HG02981 (cell line): ENCODE measurements at regions not wholly inside any gene's neighbourhood (a gene's known extent, or its start where the extent isn't known, plus 50 kb on each side); places are given as distances from the start of the nearest gene placed in this dataset.

Experiments used
- ATAC-seq: cut with Tn5 transposase; IDR thresholded peaks from one replicate; pipeline ENCODE4 v1.9.1; 2021; ENCODE audit warnings: mild to moderate bottlenecking, moderate library complexity; ENCODE audit not compliant: unreplicated experiment

DNA sequence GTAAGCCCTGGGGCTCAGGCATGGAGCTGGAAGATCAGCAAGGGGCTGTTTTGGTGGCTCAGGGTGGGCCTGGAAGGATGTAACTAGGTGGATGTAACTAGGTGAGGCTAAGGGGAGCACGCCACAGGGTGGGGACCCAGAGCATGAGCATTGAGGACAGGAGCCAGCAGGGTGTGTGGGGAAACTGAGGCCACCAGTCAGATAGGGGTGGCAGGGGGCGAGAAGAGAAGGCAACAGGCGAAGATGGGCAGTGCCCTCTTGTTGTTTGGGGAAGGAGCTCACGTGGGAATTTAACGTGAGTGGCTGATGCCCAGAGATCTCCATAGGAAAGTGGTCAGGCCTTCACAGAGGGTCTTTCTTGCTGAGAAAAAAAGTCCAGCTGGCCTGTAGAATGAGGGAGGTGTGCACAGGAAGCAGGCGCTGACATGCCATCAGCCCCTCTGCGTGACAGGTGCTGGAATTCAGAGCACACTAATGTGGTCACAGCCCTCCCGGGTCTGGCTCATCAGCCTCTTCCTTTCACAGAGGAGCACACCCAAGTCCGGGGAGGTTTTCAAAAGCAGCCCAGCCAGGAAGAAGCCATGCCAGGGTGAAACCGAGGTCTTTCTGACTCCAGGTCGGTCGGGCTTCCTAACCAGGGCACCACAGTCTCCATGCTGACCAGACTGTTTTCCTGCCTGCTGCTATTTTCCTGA is 54.6 kb upstream of the PAX6 start:
- no peak for ATAC-seq

DNA sequence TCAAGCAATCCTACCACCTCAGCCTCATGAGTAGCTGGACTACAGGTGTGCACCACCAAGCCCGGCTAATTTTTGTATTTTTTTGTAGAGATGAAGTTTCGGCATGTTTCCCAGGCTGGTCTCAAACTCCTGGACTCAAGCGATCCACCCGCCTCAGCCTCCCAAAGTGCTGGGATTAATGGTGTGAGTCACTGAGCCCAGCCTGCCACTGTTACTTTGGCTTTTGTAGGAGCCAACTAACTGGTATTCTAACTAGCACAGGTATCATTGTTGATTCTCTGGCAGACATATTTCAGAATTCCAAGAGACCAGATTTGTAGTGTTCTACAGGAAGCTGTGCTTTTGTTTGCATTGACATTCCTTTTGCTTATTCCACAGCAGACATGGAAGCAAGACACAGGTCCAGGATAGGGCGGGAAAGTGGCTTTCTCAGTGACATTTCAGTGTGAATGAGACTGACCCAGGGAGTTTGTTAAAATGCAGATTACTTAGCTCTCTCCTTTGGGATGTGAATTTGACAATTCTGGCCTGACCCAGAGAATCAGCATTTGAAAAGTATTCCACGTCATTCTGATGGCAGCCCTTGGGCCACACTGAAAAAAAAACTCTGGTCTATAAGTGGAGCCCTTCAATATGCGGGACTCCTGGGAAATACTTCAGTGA is 52.2 kb upstream of the PAX6 start:
- no peak for ATAC-seq

GRCh38 chr11:31861011-31861410 is 49.9 kb upstream of the PAX6 start:
- no peak for ATAC-seq
